ENCODE measurements at regions not wholly inside any gene's neighbourhood (a gene's known extent, or its start where the extent isn't known, plus 50 kb on each side); places are given as distances from the start of the nearest gene placed in this dataset.

- no peak for DNase-seq
Observed at GRCh38 chr5:7315118-7315517, 80.8 kb upstream of the ADCY2 start.

GRCh38 chr5:7317751-7318150 lies 78.2 kb upstream of the ADCY2 start:
- no peak for DNase-seq

- no peak for DNase-seq
Observed at GRCh38 chr5:7320701-7321301, 75.1 kb upstream of the ADCY2 start.

GRCh38 chr5:7321724-7322123 lies 74.2 kb upstream of the ADCY2 start:
- DNase-seq = no peak

- DNase-seq = no peak
Observed at GRCh38 chr5:7324919-7325318, 71.0 kb upstream of the ADCY2 start.

- no peak for DNase-seq
Observed at GRCh38 chr5:7325975-7326913, 69.7 kb upstream of the ADCY2 start.

GRCh38 chr5:7329141-7329540 lies 66.8 kb upstream of the ADCY2 start:
- DNase-seq = no peak

- no peak for DNase-seq
Observed at GRCh38 chr5:7329712-7330111, 66.2 kb upstream of the ADCY2 start.

- no peak for DNase-seq
Observed at GRCh38 chr5:7330256-7330655, 65.7 kb upstream of the ADCY2 start.

- DNase-seq = no peak
Observed at GRCh38 chr5:7331131-7331530, 64.8 kb upstream of the ADCY2 start.

Measured in stimulated activated CD4-positive, alpha-beta T cell treated with anti-CD3 and anti-CD28 coated beads, Interleukin-1b, Interleukin-23, amount 100 ng/mL, for 48 hours (primary cell).